ENCODE measurements at regions not wholly inside any gene's neighbourhood (a gene's known extent, or its start where the extent isn't known, plus 50 kb on each side); places are given as distances from the start of the nearest gene placed in this dataset.

- DNase-seq (ENCODE audit: low read depth in 3 of 3) = no peak
Observed at GRCh38 chr6:9532621-9533557, 882.0 kb downstream of the TFAP2A start.

GRCh38 chr6:9527679-9528286, 887.1 kb downstream of the TFAP2A start:
- no peak for DNase-seq (ENCODE audit: low read depth in 3 of 3)

- DNase-seq (ENCODE audit: low read depth in 3 of 3) = no peak
Observed at GRCh38 chr6:9523462-9523861, 891.4 kb downstream of the TFAP2A start.

- no peak for DNase-seq (ENCODE audit: low read depth in 3 of 3)
Observed at GRCh38 chr6:9522101-9522500, 892.8 kb downstream of the TFAP2A start.

GRCh38 chr6:9521152-9521530, 893.7 kb downstream of the TFAP2A start:
- no peak for DNase-seq (ENCODE audit: low read depth in 3 of 3)

- no peak for DNase-seq (ENCODE audit: low read depth in 3 of 3)
Observed at GRCh38 chr6:9520417-9521151, 894.3 kb downstream of the TFAP2A start.

- DNase-seq (ENCODE audit: low read depth in 3 of 3) = no peak
Observed at GRCh38 chr6:9518431-9518830, 896.4 kb downstream of the TFAP2A start.

GRCh38 chr6:9517806-9518205, 897.1 kb downstream of the TFAP2A start:
- DNase-seq (ENCODE audit: low read depth in 3 of 3) = no peak

- no peak for DNase-seq (ENCODE audit: low read depth in 3 of 3)
Observed at GRCh38 chr6:9515633-9516606, 899.0 kb downstream of the TFAP2A start.

GRCh38 chr6:9514146-9514545, 900.7 kb downstream of the TFAP2A start:
- DNase-seq (ENCODE audit: low read depth in 3 of 3) = no peak

GRCh38 chr6:9511157-9511556, 903.7 kb downstream of the TFAP2A start:
- DNase-seq (ENCODE audit: low read depth in 3 of 3) = no peak

- DNase-seq (ENCODE audit: low read depth in 3 of 3) = no peak
Observed at GRCh38 chr6:9507136-9507895, 907.6 kb downstream of the TFAP2A start.

GRCh38 chr6:9504191-9504590, 910.7 kb downstream of the TFAP2A start:
- no peak for DNase-seq (ENCODE audit: low read depth in 3 of 3)

GRCh38 chr6:9503111-9503761, 911.6 kb downstream of the TFAP2A start:
- no peak for DNase-seq (ENCODE audit: low read depth in 3 of 3)

- no peak for DNase-seq (ENCODE audit: low read depth in 3 of 3)
Observed at GRCh38 chr6:9499709-9500108, 915.2 kb downstream of the TFAP2A start.

- no peak for DNase-seq (ENCODE audit: low read depth in 3 of 3)
Observed at GRCh38 chr6:9496837-9497236, 918.0 kb downstream of the TFAP2A start.

GRCh38 chr6:9494864-9495263, 920.0 kb downstream of the TFAP2A start:
- DNase-seq (ENCODE audit: low read depth in 3 of 3) = no peak

- no peak for DNase-seq (ENCODE audit: low read depth in 3 of 3)
Observed at GRCh38 chr6:9492790-9493189, 922.1 kb downstream of the TFAP2A start.

- DNase-seq (ENCODE audit: low read depth in 3 of 3) = no peak
Observed at GRCh38 chr6:9487128-9487527, 927.7 kb downstream of the TFAP2A start.

- no peak for DNase-seq (ENCODE audit: low read depth in 3 of 3)
Observed at GRCh38 chr6:9485992-9486391, 928.9 kb downstream of the TFAP2A start.
